ENCODE measurements at regions not wholly inside any gene's neighbourhood (a gene's known extent, or its start where the extent isn't known, plus 50 kb on each side); places are given as distances from the start of the nearest gene placed in this dataset.
"Not testable (repeated sequence)": the region's sequence is repeated elsewhere in the genome, so short reads cannot be mapped to it uniquely, and the experiment has no call there.

DNA sequence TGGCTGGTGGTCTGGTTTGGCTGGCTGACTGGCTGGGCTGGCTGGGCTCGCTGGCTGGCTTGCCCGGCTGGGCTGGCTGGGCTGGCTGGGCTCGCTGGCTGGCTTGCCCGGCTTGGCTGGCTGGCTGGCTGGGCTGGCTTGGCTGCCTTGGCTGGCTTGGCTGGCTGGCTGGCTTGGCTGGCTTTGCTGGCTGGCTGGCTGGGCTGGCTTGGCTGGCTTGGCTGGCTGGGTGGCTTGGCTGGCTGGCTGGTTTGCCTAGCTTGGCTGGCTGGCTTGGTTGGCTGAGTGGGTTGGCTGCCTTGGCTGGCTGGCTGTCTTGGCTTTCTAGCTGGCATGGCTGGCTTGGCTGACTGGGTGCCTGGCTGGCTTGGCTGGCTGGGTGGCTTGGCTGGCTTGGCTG, 245.1 kb upstream of the POTEB2 start:
- TF ChIP-seq, protein P1, sequence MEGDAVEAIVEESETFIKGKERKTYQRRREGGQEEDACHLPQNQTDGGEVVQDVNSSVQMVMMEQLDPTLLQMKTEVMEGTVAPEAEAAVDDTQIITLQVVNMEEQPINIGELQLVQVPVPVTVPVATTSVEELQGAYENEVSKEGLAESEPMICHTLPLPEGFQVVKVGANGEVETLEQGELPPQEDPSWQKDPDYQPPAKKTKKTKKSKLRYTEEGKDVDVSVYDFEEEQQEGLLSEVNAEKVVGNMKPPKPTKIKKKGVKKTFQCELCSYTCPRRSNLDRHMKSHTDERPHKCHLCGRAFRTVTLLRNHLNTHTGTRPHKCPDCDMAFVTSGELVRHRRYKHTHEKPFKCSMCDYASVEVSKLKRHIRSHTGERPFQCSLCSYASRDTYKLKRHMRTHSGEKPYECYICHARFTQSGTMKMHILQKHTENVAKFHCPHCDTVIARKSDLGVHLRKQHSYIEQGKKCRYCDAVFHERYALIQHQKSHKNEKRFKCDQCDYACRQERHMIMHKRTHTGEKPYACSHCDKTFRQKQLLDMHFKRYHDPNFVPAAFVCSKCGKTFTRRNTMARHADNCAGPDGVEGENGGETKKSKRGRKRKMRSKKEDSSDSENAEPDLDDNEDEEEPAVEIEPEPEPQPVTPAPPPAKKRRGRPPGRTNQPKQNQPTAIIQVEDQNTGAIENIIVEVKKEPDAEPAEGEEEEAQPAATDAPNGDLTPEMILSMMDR (IDR thresholded peaks at IDR 0.05), result not testable (repeated sequence)
- not testable (repeated sequence) for TF ChIP-seq ZFP36 (IDR thresholded peaks at IDR 0.05; ENCODE audit: borderline replicate concordance, partially characterized antibody); POLR2A (IDR thresholded peaks at IDR 0.05; ENCODE audit: low read length); TP53 (CRISPR knock-in tag; IDR thresholded peaks at IDR 0.05); CHD2 (IDR thresholded peaks at IDR 0.05; ENCODE audit: low read length, partially characterized antibody); PHF8 (IDR thresholded peaks at IDR 0.05; ENCODE audit: borderline replicate concordance, low read depth); CBX8 (IDR thresholded peaks at IDR 0.05); JUNB (IDR thresholded peaks at IDR 0.05); HOXA7 (CRISPR knock-in tag; IDR thresholded peaks at IDR 0.05)
- TF ChIP-seq, protein P2, sequence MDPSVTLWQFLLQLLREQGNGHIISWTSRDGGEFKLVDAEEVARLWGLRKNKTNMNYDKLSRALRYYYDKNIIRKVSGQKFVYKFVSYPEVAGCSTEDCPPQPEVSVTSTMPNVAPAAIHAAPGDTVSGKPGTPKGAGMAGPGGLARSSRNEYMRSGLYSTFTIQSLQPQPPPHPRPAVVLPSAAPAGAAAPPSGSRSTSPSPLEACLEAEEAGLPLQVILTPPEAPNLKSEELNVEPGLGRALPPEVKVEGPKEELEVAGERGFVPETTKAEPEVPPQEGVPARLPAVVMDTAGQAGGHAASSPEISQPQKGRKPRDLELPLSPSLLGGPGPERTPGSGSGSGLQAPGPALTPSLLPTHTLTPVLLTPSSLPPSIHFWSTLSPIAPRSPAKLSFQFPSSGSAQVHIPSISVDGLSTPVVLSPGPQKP (IDR thresholded peaks at IDR 0.05; ENCODE audit: low read depth, low read length), result not testable (repeated sequence)
- TF ChIP-seq, protein P3, sequence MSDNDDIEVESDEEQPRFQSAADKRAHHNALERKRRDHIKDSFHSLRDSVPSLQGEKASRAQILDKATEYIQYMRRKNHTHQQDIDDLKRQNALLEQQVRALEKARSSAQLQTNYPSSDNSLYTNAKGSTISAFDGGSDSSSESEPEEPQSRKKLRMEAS (IDR thresholded peaks at IDR 0.05), result not testable (repeated sequence)

Measured in A549 (cell line).